SK-N-SH (cell line): ENCODE measurements at regions not wholly inside any gene's neighbourhood (a gene's known extent, or its start where the extent isn't known, plus 50 kb on each side); places are given as distances from the start of the nearest gene placed in this dataset.

Source experiments
- CTCF ChIA-PET: fragments of 300-600, 350-600 bp; formaldehyde crosslinking; extraction: SDS; loops from one replicate; lab custom pipeline; 2021; lab: Yijun Ruan, JAX
- POLR2A ChIA-PET: fragments of 350-600 bp; sonication (Branson Sonifier 250); formaldehyde crosslinking; extraction: SDS; loops from one replicate; lab custom pipeline; 2020; ENCODE audit warnings: antibody characterized with exemption, inconsistent platforms; lab: Yijun Ruan, JAX
- DNase-seq: peaks from one replicate; pipeline ENCODE4 v3.0.0; 2012
- H2AFZ ChIP-seq: fragments of 200-600 bp; sonication (generic); 2 replicates; pipeline ENCODE4 v1.8.1; 2016; ENCODE audit warnings: antibody characterized with exemption, mild to moderate bottlenecking, low read depth
- H3F3A ChIP-seq: fragments of 200-600 bp; sonication (generic); replicated peaks from 2 replicates; pipeline ENCODE3; 2016; ENCODE audit warnings: antibody characterized with exemption, mild to moderate bottlenecking; ENCODE audit not compliant: insufficient read depth
- H3K27ac ChIP-seq, 2 experiments: fragments of 200-500 bp in 1 of 2; fragments of 200-600 bp in 1 of 2; sonication (Bioruptor generic) in 1 of 2; sonication (generic), shearing (Covaris generic) in 1 of 2; 2 replicates each; pipeline versions ENCODE4 v1.5.1 to v1.6.1; 2014 to 2016; ENCODE audit warnings: low read depth in 2 of 2, inconsistent platforms in 1 of 2, low read length in 1 of 2, mild to moderate bottlenecking in 1 of 2, mixed read lengths in 1 of 2
- H3K27me3 ChIP-seq: fragments of 200-600 bp; sonication (generic), shearing (Covaris generic); 2 replicates; pipeline ENCODE4 v1.6.1; 2016; ENCODE audit warnings: mixed run types; ENCODE audit not compliant: insufficient read depth
- H3K36me3 ChIP-seq, 2 experiments: fragments of 200-500 bp in 1 of 2; fragments of 200-600 bp in 1 of 2; sonication (Bioruptor generic) in 1 of 2; sonication (generic) in 1 of 2; replicated peaks in 1 of 2; 2 replicates each; pipeline versions ENCODE3 to v1.5.1; 2014 to 2016; ENCODE audit warnings: low read length in 1 of 2, mild to moderate bottlenecking in 1 of 2; ENCODE audit not compliant: insufficient read depth in 2 of 2, control insufficient read depth in 1 of 2
- H3K4me1 ChIP-seq, 2 experiments: fragments of 200-500 bp in 1 of 2; fragments of 200-600 bp in 1 of 2; sonication (Bioruptor generic) in 1 of 2; sonication (generic), shearing (Covaris generic) in 1 of 2; 2 replicates each; pipeline versions ENCODE4 v1.5.1 to v1.6.1; 2014 to 2016; ENCODE audit warnings: low read depth in 1 of 2, low read length in 1 of 2, mixed run types in 1 of 2; ENCODE audit not compliant: insufficient read depth in 2 of 2, control insufficient read depth in 1 of 2
- H3K4me2 ChIP-seq: fragments of 200-600 bp; sonication (generic), shearing (Covaris generic); 2 replicates; pipeline ENCODE4 v1.6.1; 2017; ENCODE audit warnings: mixed run types
- H3K4me3 ChIP-seq, 2 experiments: fragments of 200-500 bp in 1 of 2; fragments of 200-600 bp in 1 of 2; sonication (Bioruptor generic) in 1 of 2; sonication (generic), shearing (Covaris generic) in 1 of 2; 2 replicates each; pipeline versions ENCODE4 v1.5.1 to v1.8.1; 2014 to 2016; ENCODE audit warnings: low read depth in 2 of 2, inconsistent platforms in 1 of 2, low read length in 1 of 2, mild to moderate bottlenecking in 1 of 2, mixed read lengths in 1 of 2, moderate library complexity in 1 of 2
- H3K79me2 ChIP-seq: fragments of 200-600 bp; sonication (generic); 2 replicates; pipeline ENCODE4 v1.8.1; 2017; ENCODE audit warnings: mild to moderate bottlenecking; ENCODE audit not compliant: insufficient read depth
- H3K9ac ChIP-seq: fragments of 200-600 bp; sonication (generic); 2 replicates; pipeline ENCODE4 v1.6.1; 2017; ENCODE audit warnings: mixed run types
- H3K9me2 ChIP-seq: fragments of 200-600 bp; sonication (generic); 2 replicates; pipeline ENCODE4 v1.6.1; 2017; ENCODE audit warnings: mixed run types
- H3K9me3 ChIP-seq: fragments of 200-600 bp; sonication (generic); 2 replicates; pipeline ENCODE4 v1.6.1; 2017; ENCODE audit warnings: mixed run types, mild to moderate bottlenecking, moderate library complexity
- H4K20me1 ChIP-seq: fragments of 200-600 bp; sonication (generic); 2 replicates; pipeline ENCODE4 v1.6.1; 2017; ENCODE audit warnings: mild to moderate bottlenecking, mixed run types; ENCODE audit not compliant: insufficient read depth
- ELF1 ChIP-seq: IDR thresholded peaks from 2 replicates; pipeline ENCODE4 v1.4.0; 2012
- EP300 ChIP-seq, 2 experiments: IDR thresholded peaks; 2 replicates each; pipeline versions ENCODE4 v1.4.0 to v1.6.1; 2012; ENCODE audit warnings: borderline replicate concordance in 1 of 2, low read depth in 1 of 2, low read length in 1 of 2
- GABPA ChIP-seq: IDR thresholded peaks from 2 replicates; pipeline ENCODE4 v1.4.0; 2012; ENCODE audit warnings: low read depth, mild to moderate bottlenecking
- GATA2 ChIP-seq: sonication (generic); formaldehyde crosslinking; IDR thresholded peaks from 2 replicates; pipeline ENCODE4 v1.5.0; 2020; ENCODE audit warnings: mild to moderate bottlenecking, missing genetic modification reagents
- JUND ChIP-seq: IDR thresholded peaks from 2 replicates; pipeline ENCODE4 v1.4.0; 2012
- MEF2A ChIP-seq: IDR thresholded peaks from 2 replicates; pipeline ENCODE4 v1.4.0; 2012; ENCODE audit warnings: low read depth, borderline replicate concordance
- MXI1 ChIP-seq: IDR thresholded peaks from 2 replicates; pipeline ENCODE4 v1.6.1; 2012; ENCODE audit warnings: mild to moderate bottlenecking, low read depth, low read length, improper control_type of control experiment
- RCOR1 ChIP-seq: fragments of 150-350 bp; IDR thresholded peaks from 2 replicates; pipeline ENCODE4 v1.6.1; 2017; ENCODE audit warnings: antibody characterized with exemption, low read length
- RFX5 ChIP-seq: IDR thresholded peaks from 2 replicates; pipeline ENCODE4 v1.6.1; 2012; ENCODE audit warnings: mild to moderate bottlenecking, improper control_type of control experiment, low read length
- RXRA ChIP-seq: IDR thresholded peaks from 2 replicates; pipeline ENCODE4 v1.4.0; 2012; ENCODE audit warnings: low read depth, mild to moderate bottlenecking, borderline replicate concordance
- SIN3A ChIP-seq: IDR thresholded peaks from 2 replicates; pipeline ENCODE4 v1.6.1; 2012; ENCODE audit warnings: low read depth, mild to moderate bottlenecking, low read length, moderate library complexity, borderline replicate concordance
- SMC3 ChIP-seq: IDR thresholded peaks from 2 replicates; pipeline ENCODE4 v1.6.1; 2012; ENCODE audit warnings: low read depth, low read length, improper control_type of control experiment
- TCF12 ChIP-seq: IDR thresholded peaks from 2 replicates; pipeline ENCODE4 v1.4.0; 2012
- YY1 ChIP-seq: IDR thresholded peaks from 2 replicates; pipeline ENCODE4 v1.4.0; 2012; ENCODE audit warnings: low read depth, mild to moderate bottlenecking
- WGBS: methylation state at CpG from one replicate; pipeline ENCODE4 v1.1.6; 2017; ENCODE audit warnings: low lambda C conversion rate; 5-methylcytosine and 5-hydroxymethylcytosine counted together
- TF ChIP-seq, protein P1 (sequence below): IDR thresholded peaks from 2 replicates; pipeline ENCODE4 v1.4.0; 2012; ENCODE audit warnings: low read depth, borderline replicate concordance
- TF ChIP-seq, protein P2 (sequence below): fragments of 150-350 bp; IDR thresholded peaks from 2 replicates; pipeline ENCODE4 v1.6.1; 2017; ENCODE audit warnings: antibody characterized with exemption, low read length, low read depth, borderline replicate concordance
- TF ChIP-seq, protein P3 (sequence below): fragments of 200-600 bp; sonication (generic); IDR thresholded peaks from 2 replicates; pipeline ENCODE4 v1.6.1; 2017; ENCODE audit warnings: antibody characterized with exemption, mild to moderate bottlenecking, moderate library complexity

DNA sequence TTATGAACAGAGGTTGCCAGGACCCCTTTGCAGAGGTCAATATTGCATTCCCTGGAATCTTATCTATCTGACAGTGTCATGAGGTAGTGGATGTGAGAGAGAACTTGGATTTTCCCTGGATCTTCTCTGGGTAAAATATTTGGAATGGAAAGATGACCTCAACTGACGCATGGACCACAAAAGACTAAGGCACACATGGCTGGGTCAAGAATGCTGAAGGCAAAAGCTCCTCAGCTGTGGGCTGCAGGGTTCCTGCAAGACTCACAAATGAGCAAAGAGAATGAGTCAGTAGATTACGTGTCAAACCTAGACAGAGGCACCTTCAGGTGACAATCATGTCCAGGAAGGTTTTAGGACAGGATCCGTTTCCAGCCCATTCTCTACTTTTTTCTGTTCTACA lies 484.0 kb downstream of the C6orf118 start:
- no peak for DNase-seq
- Histone ChIP-seq H3K4me2 (no peak overlapping the region), H3K79me2 (no peaks in the 10 kb centered on the region), H3K9ac (no peak overlapping the region), H3K4me3 (no peak overlapping the region), H3K4me1 (no peaks in the 10 kb centered on the region), H3K36me3 (no peaks in the 10 kb centered on the region), H3K9me3 (peaks cover 10% of the 10 kb centered on the region; the same call in 1 of the 2 replicates), H3K27ac (no peak overlapping the region), H4K20me1 (no peaks in the 10 kb centered on the region), H3F3A (no peaks in the 10 kb centered on the region), H2AFZ (no peak overlapping the region), H3K27me3 (no peaks in the 10 kb centered on the region), H3K9me2 (no peaks in the 10 kb centered on the region; the same call in 1 of the 2 replicates)
- no peak for TF ChIP-seq SIN3A
- TF ChIP-seq EP300 (IDR thresholded peaks at IDR 0.05; ENCODE audit: borderline replicate concordance in 1 of 2, low read depth in 1 of 2, low read length in 1 of 2), result no peak
- no peak for TF ChIP-seq RXRA
- TF ChIP-seq, protein P1, sequence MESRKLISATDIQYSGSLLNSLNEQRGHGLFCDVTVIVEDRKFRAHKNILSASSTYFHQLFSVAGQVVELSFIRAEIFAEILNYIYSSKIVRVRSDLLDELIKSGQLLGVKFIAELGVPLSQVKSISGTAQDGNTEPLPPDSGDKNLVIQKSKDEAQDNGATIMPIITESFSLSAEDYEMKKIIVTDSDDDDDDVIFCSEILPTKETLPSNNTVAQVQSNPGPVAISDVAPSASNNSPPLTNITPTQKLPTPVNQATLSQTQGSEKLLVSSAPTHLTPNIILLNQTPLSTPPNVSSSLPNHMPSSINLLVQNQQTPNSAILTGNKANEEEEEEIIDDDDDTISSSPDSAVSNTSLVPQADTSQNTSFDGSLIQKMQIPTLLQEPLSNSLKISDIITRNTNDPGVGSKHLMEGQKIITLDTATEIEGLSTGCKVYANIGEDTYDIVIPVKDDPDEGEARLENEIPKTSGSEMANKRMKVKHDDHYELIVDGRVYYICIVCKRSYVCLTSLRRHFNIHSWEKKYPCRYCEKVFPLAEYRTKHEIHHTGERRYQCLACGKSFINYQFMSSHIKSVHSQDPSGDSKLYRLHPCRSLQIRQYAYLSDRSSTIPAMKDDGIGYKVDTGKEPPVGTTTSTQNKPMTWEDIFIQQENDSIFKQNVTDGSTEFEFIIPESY, result no peak
- TF ChIP-seq YY1, result no peak
- no peak for TF ChIP-seq JUND
- no peak for TF ChIP-seq TCF12
- no peak for TF ChIP-seq ELF1
- no peak for TF ChIP-seq RCOR1
- no peak for TF ChIP-seq MEF2A
- no peak for TF ChIP-seq RFX5
- no peak for TF ChIP-seq MXI1
- TF ChIP-seq SMC3, result no peak
- TF ChIP-seq, protein P2, sequence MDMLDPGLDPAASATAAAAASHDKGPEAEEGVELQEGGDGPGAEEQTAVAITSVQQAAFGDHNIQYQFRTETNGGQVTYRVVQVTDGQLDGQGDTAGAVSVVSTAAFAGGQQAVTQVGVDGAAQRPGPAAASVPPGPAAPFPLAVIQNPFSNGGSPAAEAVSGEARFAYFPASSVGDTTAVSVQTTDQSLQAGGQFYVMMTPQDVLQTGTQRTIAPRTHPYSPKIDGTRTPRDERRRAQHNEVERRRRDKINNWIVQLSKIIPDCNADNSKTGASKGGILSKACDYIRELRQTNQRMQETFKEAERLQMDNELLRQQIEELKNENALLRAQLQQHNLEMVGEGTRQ, result no peak
- TF ChIP-seq, protein P3, sequence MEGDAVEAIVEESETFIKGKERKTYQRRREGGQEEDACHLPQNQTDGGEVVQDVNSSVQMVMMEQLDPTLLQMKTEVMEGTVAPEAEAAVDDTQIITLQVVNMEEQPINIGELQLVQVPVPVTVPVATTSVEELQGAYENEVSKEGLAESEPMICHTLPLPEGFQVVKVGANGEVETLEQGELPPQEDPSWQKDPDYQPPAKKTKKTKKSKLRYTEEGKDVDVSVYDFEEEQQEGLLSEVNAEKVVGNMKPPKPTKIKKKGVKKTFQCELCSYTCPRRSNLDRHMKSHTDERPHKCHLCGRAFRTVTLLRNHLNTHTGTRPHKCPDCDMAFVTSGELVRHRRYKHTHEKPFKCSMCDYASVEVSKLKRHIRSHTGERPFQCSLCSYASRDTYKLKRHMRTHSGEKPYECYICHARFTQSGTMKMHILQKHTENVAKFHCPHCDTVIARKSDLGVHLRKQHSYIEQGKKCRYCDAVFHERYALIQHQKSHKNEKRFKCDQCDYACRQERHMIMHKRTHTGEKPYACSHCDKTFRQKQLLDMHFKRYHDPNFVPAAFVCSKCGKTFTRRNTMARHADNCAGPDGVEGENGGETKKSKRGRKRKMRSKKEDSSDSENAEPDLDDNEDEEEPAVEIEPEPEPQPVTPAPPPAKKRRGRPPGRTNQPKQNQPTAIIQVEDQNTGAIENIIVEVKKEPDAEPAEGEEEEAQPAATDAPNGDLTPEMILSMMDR, result no peak
- TF ChIP-seq GATA2 (CRISPR knock-in tag), result no peak
- TF ChIP-seq GABPA, result no peak
- CTCF ChIA-PET, result no interaction called here
- WGBS, result 42% methylated on average over 3 of the region's 3 CpGs
- POLR2A ChIA-PET, result no interaction called here
